HG02885 (cell line): ENCODE measurements at regions not wholly inside any gene's neighbourhood (a gene's known extent, or its start where the extent isn't known, plus 50 kb on each side); places are given as distances from the start of the nearest gene placed in this dataset.
"Not testable (repeated sequence)": the region's sequence is repeated elsewhere in the genome, so short reads cannot be mapped to it uniquely, and the experiment has no call there.

Experiments
- ATAC-seq: cut with Tn5 transposase; IDR thresholded peaks from one replicate; pipeline ENCODE4 v1.9.1; 2021; ENCODE audit warnings: mild to moderate bottlenecking; ENCODE audit not compliant: unreplicated experiment, poor library complexity

DNA sequence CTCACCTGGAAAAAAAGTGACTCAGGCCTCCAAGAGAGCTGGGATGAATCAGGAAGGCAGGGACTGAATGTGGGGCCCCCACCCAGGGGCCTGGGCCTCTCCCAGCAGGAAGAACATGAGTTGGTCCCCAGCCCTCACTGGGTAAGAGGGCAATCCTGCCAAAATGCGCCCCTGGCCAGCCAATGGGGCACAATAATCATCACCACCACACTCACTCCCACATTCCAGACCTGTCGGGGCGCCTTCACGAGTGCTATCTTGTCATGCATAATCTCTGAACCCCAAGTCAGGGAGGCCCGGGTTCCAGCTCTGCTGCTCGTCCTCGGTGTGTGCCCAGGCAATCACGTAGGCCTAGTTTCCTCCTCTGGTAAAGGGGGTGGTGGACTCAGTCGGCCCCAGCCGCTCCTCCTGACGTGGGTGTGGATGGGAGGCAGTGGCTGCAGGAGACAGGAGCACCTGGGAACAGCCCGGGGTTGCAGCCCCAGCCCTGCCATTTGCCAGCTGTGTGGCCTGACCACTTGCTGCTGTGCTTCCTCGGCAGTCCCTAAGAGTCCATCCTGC, 115.1 kb downstream of the CYP26B1 start:
- no peak for ATAC-seq

DNA sequence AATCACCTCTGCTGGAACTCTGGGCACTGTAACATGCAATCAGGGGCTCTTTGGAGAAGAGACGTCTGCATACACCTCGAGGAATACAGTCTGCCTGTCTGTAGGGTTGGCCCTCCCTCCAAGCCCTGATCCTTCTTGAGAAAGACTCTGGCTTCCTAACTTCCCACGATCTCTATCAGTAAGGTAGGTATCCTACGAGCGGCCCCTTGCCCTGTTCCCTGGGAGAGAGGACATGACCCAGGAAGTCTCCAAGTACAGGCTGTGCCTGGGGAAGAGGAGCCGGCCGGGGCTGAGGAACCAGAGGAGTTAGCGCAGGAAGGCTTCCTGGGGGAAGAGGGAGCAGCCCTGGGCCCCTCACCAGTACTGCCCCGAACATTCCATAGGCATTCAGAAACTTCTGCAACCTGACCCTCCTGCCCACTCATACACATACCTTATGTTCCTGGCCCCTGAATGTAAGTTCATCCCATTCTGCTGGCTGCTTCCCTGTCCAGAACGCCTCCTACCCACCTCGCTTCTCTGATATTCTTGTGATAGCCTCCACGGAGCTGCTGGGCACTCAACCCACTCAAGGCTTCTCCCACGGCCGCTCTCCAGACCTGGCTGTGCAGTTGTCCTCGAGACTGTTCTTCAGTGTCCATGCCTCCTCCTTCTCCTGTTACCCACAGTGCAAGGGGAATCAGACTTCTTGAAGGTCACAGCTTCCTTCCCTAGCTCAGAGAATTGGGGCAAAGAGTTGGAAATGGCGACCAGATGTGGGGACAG, 116.1 kb downstream of the CYP26B1 start:
- no peak for ATAC-seq

DNA sequence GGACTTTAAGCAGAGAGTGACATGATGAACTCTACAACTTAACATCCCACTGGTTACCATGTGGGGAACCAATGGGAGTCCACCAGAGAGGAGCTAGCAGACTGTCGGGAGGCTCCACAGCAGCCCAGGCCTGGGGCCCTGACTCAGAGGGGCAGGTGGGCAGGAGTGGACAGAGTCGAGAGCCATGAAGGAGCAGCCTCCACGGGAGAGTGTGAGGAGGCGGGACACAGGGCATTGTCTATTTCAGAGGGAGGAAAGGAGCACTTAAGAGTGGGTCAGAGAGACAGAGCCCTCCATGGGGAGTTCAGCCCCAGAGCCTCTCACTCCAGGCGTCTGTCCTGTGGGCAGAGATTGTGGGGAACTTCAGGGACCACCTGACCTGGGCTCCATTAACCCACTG, 118.7 kb downstream of the CYP26B1 start:
- ATAC-seq: no peak

DNA sequence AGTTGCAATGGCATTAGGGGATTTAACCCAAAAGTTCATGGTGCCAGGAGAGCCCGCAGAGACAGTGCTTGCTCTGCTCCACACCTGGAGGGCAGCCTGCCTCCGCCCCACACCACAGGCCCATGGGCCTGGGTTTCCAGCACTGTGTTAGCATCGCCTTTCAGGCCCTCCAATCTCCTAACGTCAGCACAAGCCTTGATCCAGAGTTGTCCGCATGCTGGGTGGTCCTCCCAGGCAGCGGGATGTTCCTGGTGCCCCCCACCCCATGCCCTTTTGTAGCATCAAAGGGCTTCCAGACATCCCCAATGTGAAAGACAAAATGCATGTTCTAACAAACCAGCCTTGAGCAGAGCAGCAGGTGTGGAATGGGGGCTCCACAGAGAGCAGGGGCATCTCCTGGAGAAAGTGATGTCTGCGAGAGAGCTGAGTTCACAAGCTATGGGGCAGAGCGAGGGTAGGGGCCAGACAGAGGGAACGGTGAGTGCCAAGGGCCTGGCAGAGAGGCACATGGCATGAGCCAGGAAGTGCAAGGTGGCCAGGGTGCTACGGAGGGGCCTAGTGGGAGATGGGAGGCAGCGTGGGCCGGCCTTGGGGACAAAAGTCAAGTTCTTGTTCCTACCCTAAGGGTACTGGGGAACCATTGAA, 119.2 kb downstream of the CYP26B1 start:
- ATAC-seq: no peak

DNA sequence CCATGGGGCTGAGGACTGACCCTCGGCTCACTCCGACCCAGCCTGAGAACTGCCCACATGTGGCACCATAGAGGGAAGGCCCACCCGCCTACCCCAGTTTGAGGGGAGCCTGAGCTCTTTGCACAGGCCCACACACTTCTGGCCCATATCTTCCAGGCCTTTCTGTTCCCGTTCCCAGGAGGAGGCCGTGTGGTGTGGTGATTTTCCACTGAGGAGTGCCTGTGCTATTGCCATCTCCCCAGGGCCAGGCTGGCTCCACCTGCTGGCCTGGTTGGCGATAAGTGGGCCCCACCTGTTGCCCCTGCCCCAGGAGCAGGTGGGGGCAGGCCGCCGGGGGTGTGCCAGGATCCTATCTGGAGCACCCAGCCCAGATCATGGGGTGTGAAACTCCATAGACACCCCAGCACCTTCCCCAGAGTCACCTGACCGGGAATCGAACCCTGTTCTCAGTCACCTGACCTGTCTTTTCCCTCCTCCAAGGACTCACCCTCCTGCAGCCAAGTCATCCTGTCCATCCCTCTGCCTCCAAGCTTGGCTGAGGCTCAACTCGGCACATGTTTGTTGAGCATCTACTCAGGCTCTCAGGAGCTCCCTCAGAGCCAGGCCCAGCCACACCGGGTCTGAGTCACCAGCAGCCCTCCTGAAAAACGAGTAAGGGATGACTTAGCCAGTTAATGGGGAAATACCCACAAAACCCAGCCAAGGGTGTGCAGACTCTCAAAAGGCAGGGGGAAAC, 120.1 kb downstream of the CYP26B1 start:
- ATAC-seq: no peak

DNA sequence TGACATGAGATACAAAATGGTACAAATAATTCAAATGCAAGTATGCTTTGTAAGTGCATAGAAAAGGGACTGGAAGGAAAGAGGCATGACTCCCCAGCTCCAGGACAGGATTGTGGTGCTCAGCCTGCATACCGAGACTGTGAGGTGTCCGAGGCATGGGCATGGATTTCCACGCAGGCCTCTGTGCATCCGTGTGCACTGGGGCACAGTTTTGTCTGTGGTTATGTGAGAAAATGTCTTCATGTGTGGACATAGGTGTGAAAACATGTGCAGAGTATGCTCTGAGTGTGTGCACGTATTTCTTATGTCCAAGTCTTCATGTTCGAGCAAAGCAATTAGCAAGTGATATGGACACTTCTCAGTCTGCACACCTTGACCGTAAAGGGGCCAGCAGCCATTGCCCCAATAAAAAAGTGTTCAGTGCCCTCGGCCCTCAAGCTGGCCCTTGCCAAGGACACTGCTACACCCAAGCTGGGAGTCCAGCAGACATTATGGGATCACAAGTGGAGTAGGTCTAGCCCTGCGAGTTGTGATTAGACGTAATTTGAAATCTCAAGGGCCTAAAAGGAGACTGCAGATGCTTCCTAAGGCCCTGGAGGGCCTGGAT, 120.7 kb downstream of the CYP26B1 start:
- ATAC-seq: no peak

DNA sequence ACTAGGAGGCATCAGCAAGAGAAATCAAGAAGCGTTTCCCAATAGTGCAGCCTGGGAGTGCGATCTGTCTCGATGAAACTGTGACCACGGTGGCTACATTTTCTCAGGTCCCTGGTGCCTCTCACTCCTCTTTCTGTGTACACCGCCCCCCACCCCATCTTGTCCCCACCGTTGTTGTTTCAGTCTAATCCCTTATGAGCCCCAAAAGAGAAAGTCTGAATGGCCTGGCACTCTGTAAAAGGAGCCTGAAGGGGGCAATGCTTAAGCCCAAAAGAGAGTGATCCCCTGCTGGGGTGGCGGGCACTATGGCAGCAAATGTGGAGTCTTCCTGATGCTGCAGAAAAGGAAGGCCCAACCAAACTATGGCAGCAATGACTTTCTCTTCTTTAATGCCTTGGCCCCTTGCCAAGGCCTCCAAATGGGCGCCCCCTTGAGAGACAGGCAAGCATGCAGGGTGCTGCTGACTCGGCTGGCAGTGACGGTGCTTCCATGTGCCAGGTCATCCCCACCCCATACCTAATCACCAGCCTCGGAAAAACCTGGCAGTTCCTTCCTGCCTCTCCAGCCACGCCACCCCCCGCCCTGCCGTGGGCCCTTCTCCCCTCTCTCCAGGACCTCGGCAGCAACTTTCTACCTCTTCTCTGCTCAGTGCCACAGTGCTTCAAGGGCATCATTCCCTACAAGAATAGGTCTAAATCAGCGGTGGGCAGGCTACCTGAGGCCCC, 123.0 kb downstream of the CYP26B1 start:
- no peak for ATAC-seq

DNA sequence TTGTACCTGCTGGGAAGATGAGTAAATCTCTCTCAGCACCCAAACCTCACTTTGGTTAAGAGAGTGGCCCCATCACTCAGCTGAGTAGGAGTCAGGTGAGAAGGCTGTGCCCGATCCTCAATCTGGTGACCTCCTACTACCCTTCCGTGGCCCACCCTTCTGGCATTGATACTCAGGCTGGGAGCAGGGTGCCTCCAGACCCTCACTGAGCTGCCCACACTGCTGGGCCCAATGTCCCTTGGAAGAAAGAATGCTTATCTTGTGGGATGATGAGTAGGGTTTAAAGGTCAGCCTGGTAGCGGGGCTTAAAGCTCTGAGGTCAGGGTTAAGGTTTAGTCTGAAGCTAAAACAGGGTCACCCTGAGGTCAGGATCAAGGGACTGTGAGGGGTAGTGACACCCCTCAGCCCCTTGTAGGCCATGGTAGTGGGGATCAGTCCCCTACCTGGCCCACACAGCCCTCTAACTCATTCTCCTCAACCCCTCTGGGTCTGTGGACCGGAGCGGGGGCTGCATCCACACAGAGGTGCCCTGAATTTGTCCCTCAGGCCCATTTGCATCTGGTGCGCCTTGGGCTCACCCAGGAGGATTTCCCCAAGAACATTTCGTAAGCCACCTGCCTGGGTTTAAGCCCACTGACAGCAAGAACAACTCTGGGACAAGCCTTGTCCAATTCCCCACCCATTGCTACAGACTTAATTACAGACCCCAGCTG, 123.8 kb downstream of the CYP26B1 start:
- ATAC-seq: no peak

DNA sequence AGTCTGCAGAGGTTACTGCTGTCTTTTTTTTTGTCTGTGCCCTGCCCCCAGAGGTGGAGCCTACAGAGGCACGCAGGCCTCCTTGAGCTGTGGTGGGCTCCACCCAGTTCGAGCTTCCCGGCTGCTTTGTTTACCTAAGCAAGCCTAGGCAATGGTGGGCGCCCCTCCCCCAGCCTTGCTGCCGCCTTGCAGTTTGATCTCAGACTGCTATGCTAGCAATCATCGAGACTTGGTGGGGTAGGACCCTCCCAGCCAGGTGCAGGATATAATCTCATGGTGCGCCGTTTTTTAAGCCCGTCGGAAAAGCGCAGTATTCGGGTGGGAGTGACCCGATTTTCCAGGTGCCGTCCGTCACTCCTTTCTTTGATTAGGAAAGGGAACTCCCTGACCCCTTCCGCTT, 126.3 kb downstream of the CYP26B1 start:
- not testable (repeated sequence) for ATAC-seq

DNA sequence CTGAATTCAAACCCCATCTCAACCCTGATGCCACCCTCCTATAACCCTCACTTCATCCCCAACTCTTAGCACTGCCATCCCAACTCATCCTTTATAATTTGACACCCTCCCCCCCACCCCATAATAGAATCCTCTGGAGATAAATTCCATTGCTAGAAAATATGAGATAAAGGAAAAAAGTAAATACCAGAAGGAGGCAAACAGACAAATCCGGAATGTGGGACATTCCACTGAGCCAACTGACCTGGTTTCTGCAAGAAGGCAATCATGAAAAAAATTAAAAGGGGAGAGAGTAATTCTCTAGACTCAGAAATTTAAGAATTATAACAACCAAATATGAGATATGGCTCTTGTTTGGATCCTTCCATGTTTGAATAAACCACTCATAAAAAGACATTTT, 132.4 kb downstream of the CYP26B1 start:
- ATAC-seq: no peak

DNA sequence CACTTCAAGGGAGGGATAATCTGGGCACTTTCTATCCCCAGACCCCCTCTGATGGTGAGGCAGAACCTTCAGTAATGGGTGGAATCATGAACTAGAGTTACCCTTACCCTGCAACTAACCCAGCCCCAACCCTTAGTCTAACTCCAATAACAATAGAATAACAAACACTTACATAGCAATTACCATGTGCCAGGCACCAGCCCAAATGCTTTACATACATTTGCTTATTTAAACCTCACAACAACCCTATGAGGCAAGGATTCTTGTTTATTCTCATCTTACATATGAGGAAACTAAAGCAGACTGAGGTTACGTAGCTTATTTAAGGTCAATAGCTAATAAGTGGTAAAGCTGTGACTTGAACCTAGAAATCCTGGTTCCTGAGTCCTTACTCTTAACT, 132.8 kb downstream of the CYP26B1 start:
- no peak for ATAC-seq

DNA sequence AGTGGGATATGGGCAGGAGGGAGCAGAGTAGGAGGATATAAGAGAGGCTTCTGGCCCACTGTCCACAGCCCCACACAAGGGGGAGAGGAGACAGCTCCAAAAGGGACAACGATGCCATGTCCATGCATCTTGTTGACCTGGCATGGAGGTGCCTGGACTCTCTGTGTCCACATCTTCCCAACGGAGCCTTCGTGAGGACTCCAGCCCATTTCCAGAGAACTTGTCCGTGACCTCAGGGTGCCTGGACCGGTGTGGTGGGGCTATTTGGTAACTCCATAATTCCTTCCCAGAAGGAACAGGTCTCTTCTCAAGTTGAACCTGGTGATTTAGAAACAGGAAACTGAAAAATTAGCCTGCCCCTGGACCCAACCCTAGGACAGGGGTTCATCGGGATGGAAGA, 133.9 kb downstream of the CYP26B1 start:
- ATAC-seq: no peak

DNA sequence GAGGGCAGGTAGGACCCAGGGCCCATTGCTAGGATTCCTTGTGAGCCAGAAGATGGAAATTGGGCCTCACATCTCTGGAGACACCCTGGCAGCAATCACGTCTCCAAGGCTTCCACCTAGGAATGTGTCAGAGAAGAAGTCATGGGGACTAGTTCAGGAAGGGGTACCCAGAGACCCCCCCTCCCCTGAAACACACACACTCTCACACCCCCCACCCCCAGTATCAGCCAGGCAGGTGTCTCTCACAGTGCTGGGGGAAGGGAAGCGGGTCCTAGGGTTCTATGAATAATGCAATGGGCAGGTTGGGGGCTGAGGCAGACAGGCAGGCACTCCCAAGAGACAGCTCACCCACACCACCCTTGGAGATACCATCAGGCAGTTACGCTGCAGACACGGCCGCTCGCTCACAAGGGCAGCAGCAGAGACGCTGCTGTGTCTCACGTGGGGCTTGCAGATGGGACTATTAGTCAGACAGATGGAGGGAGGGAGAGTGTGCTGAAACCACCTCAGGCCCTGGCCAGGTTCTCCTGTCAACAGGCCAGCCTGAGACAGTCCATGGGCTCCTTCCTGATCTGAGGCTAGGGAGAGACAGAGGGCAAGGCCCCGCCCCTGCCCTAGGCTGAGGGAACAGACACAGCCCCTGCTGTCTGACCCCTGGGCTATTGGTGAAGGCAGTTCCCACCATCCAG, 134.6 kb downstream of the CYP26B1 start:
- ATAC-seq: no peak

DNA sequence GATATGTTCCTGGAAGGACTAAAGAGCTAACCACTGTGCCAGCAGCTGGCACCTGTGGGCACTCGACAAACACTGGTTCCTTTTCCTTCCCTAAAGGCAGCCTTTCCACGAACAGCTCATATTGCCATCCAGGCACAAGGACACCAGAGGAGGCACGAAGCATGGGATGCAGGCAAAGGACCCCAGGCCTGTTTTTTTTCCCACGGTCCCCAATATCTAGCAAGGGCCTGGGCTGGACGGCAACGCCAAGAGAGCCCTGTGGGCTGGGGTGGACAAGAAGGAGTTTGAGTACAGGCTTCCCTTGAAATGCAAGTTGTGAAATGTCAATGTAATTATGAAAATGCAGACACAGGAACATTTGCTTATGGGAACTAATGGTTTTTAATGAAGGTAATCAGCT, 135.9 kb downstream of the CYP26B1 start:
- ATAC-seq: no peak

DNA sequence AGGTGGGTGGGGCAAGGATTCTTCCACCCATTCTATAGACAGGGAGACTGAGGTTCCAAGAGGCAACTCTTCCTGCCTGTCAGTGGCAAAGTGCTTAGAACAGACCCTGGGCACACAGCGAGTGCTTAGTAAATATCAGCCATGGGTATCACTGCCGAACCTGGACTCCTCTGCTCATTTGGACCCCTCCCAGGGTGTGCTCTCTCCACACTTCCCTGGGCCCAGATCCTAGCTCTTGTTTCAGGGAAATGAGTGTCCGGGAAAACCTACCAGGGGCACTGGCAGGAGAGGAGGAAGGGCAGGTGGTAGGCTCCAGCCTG, 136.3 kb downstream of the CYP26B1 start:
- no peak for ATAC-seq

DNA sequence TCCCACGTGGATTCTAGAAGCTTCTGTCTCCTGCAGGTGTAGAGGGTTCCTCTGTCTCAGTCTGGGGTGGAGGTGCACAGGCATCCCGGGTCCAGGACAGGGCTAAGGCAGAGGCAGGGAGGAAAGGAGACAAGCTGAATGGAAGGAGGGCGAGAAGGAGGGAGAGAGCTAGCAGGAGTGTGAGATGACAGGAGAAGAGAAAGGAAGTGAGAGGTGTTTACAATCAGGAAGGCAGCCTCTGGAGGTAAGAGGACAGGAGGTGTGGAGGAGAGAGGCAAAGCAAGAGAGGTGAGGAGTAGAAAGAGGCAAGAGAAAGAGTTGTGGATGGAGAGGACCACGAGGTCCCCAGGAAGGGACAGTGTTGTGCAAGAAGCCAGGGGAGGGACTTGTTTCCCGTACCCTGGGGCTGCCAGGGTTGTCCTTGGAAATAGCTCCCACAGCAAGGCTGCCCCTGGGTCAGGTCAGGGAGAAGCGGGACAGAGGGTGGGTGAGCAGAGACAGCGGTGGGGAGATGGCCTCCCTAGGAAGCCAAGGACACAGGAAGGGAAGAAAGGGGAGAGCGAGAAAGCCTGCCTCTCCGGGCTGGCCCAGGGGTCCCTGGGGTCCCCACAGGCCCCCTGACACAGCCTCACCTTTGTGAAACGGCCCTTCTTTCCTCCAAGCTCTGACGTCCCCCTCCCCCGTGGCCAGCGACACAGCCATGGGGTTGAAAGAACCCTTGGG, 136.9 kb downstream of the CYP26B1 start:
- no peak for ATAC-seq

DNA sequence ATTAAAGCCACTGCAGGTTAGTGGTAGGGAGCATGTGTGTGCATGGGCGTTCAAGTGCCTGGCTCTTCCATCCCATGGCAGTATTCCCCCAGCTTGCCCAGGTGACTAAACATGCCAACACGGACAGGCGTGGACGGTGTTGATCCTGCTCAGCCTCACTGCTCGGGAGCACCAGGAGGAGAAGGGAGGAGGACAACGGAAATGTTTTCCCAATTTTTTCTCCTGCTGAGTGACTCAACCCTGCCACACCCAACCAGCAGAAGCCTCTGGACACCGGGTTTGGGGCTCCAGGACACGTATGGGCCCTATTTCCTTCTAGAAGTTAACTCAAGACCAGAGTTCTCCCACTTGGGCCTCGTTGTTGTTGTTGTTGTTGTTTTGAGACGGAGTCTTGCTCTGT, 139.1 kb downstream of the CYP26B1 start:
- no peak for ATAC-seq

DNA sequence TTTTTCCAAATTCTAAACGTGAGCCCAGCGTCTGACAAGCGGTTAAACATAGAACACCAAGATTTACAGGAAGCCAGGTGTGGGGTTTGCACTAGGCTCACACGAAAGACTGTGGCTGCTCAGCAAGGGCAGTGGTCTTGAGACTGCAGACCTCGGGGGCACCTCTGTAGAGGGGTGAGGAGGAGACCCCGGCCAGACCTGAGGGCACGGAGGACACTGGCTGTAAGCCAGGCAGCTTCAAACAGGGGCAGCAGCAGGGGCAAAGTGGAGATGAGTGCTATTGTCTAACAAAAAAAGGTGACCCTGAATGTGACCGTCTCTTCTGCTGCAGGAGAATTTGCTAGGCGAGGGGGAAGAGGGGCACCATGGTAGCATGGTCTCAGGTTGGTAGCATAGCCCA, 140.3 kb downstream of the CYP26B1 start:
- no peak for ATAC-seq
